HepG2 (cell line): ENCODE measurements at regions not wholly inside any gene's neighbourhood (a gene's known extent, or its start where the extent isn't known, plus 50 kb on each side); places are given as distances from the start of the nearest gene placed in this dataset.

Experiments
- ATAC-seq: fragments of 200-7000 bp; cut with Tn5 transposase; 3 replicates; pipeline ENCODE4 v1.9.1; 2020; ENCODE audit warnings: mild to moderate bottlenecking, moderate library complexity
- BruUV-seq: library from RNA; stranded (reverse); fragments of 400-500 nt; replicated peaks from 2 replicates; lab custom pipeline; 2021; lab: Mats Ljungman, UMichigan
- CTCF ChIA-PET: fragments of 300-600 bp; formaldehyde crosslinking; extraction: SDS; loops from one replicate; lab custom pipeline; 2021; ENCODE audit warnings: low total read pairs, inconsistent platforms, low intra/inter-chr PET ratio; lab: Yijun Ruan, JAX
- POLR2A ChIA-PET: fragments of 350-600 bp; sonication (Branson Sonifier 250); formaldehyde crosslinking; loops from one replicate; lab custom pipeline; 2020; ENCODE audit warnings: antibody characterized with exemption, inconsistent platforms; lab: Yijun Ruan, JAX
- DNase-seq: peaks from one replicate; pipeline ENCODE4 v3.0.0-alpha.2; 2015; ENCODE audit warnings: low spot score
- FAIRE-seq: peaks from 3 replicates; lab custom pipeline; 2011; peaks lifted over from hg19 to GRCh38; lab: Jason Lieb, UNC
- H2AFZ ChIP-seq: one replicate; pipeline ENCODE4 v1.6.1; 2011; ENCODE audit warnings: low read length, inconsistent platforms
- H3K27ac ChIP-seq: fragments of 300-600 bp; 3 replicates; pipeline ENCODE4 v1.8.0; 2011; ENCODE audit warnings: mixed run types, mild to moderate bottlenecking, mixed read lengths, low read length, inconsistent platforms; ENCODE audit not compliant: insufficient read depth; ENCODE audit errors: extremely low read length
- H3K27me3 ChIP-seq, 2 experiments: fragments of 200-600 bp in 1 of 2; 2 replicates in 1 of 2; 3 replicates in 1 of 2; pipeline versions ENCODE4 v1.6.0 to v1.8.0; 2011; ENCODE audit warnings: low read length in 2 of 2, mild to moderate bottlenecking in 2 of 2, moderate library complexity in 2 of 2, inconsistent platforms in 1 of 2; ENCODE audit not compliant: insufficient read depth in 2 of 2, control insufficient read depth in 1 of 2
- H3K36me3 ChIP-seq, 2 experiments: fragments of 200-600 bp in 1 of 2; replicated peaks in 1 of 2; 2 replicates in 1 of 2; 3 replicates in 1 of 2; pipeline versions ENCODE4 v1.5.1 to v1.8.0; 2011; ENCODE audit warnings: low read length in 2 of 2, inconsistent platforms in 1 of 2; ENCODE audit not compliant: insufficient read depth in 2 of 2, control insufficient read depth in 1 of 2
- H3K4me1 ChIP-seq: 2 replicates; pipeline ENCODE4 v1.5.1; 2012; ENCODE audit warnings: low read length, inconsistent platforms; ENCODE audit not compliant: insufficient read depth
- H3K4me2 ChIP-seq: 2 replicates; pipeline ENCODE4 v1.6.0; 2011; ENCODE audit warnings: low read depth, low read length, inconsistent platforms
- H3K4me3 ChIP-seq, 3 experiments: fragments of 200-600 bp in 1 of 3; sonication (generic), shearing (Covaris generic) in 1 of 3; replicated peaks in 1 of 3; 2 replicates each; pipeline ENCODE4 v1.5.1; 2011 to 2016; ENCODE audit warnings: low read length in 3 of 3, inconsistent platforms in 2 of 3, low read depth in 2 of 3, mild to moderate bottlenecking in 2 of 3, control low read depth in 1 of 3, mixed read lengths in 1 of 3; ENCODE audit not compliant: insufficient read depth in 1 of 3
- H3K79me2 ChIP-seq: one replicate; pipeline ENCODE4 v1.6.1; 2011; ENCODE audit warnings: low read length, inconsistent platforms; ENCODE audit not compliant: insufficient read depth
- H3K9ac ChIP-seq: 2 replicates; pipeline ENCODE4 v1.6.0; 2011; ENCODE audit warnings: mild to moderate bottlenecking, low read depth, low read length, inconsistent platforms; ENCODE audit not compliant: insufficient read depth
- H3K9me3 ChIP-seq: 2 replicates; pipeline ENCODE4 v1.5.1; 2012; ENCODE audit warnings: mild to moderate bottlenecking, low read length
- H4K20me1 ChIP-seq: 2 replicates; pipeline ENCODE4 v1.6.0; 2011; ENCODE audit warnings: inconsistent platforms, mild to moderate bottlenecking, low read length, moderate library complexity; ENCODE audit not compliant: insufficient read depth
- CBFB ChIP-seq: sonication (generic); formaldehyde crosslinking; IDR thresholded peaks from 2 replicates; pipeline ENCODE4 v1.4.0; 2020; ENCODE audit warnings: missing genetic modification reagents
- CHCHD3 ChIP-seq: sonication (generic); formaldehyde crosslinking; IDR thresholded peaks from 2 replicates; pipeline ENCODE4 v1.8.0; 2022; ENCODE audit warnings: mild to moderate bottlenecking, missing genetic modification reagents, moderate library complexity
- ELF4 ChIP-seq: sonication (generic); formaldehyde crosslinking; IDR thresholded peaks from 2 replicates; pipeline ENCODE4 v1.5.0; 2020; ENCODE audit warnings: missing genetic modification reagents, mild to moderate bottlenecking, moderate library complexity, borderline replicate concordance
- ESRRA ChIP-seq: sonication (generic); formaldehyde crosslinking; IDR thresholded peaks from 2 replicates; pipeline ENCODE4 v1.5.1; 2020; ENCODE audit warnings: mild to moderate bottlenecking, low read depth, missing genetic modification reagents
- KLF6 ChIP-seq: IDR thresholded peaks from 2 replicates; pipeline ENCODE4 v1.8.0; 2016; ENCODE audit warnings: missing biosample characterization, missing genetic modification reagents
- SRY ChIP-seq: sonication (generic); formaldehyde crosslinking; IDR thresholded peaks from 2 replicates; pipeline ENCODE4 v1.8.0; 2022; ENCODE audit warnings: mild to moderate bottlenecking, missing genetic modification reagents
- ZNF143 ChIP-seq: sonication (generic); formaldehyde crosslinking; IDR thresholded peaks from 2 replicates; pipeline ENCODE4 v1.4.0; 2020; ENCODE audit warnings: missing genetic modification reagents
- ZNF557 ChIP-seq: sonication (generic); formaldehyde crosslinking; IDR thresholded peaks from 2 replicates; pipeline ENCODE4 v1.4.0; 2020; ENCODE audit warnings: missing genetic modification reagents
- ZNF615 ChIP-seq: sonication (generic); formaldehyde crosslinking; IDR thresholded peaks from 2 replicates; pipeline ENCODE4 v1.5.0; 2020; ENCODE audit warnings: mild to moderate bottlenecking, missing genetic modification reagents, borderline replicate concordance
- ZNF616 ChIP-seq: sonication (generic); formaldehyde crosslinking; IDR thresholded peaks from 2 replicates; pipeline ENCODE4 v1.5.0; 2020; ENCODE audit warnings: low read depth, mild to moderate bottlenecking, missing genetic modification reagents
- ZNF704 ChIP-seq: sonication (generic); formaldehyde crosslinking; IDR thresholded peaks from 2 replicates; pipeline ENCODE4 v1.8.1; 2023; ENCODE audit warnings: mild to moderate bottlenecking, inconsistent platforms, moderate library complexity, missing genetic modification reagents, borderline replicate concordance
- ZNF724P ChIP-seq: sonication (generic); formaldehyde crosslinking; IDR thresholded peaks from 2 replicates; pipeline ENCODE4 v1.8.0; 2022; ENCODE audit warnings: missing genetic modification reagents, borderline replicate concordance
- ZNF75D ChIP-seq: sonication (generic); formaldehyde crosslinking; IDR thresholded peaks from 2 replicates; pipeline ENCODE4 v1.8.1; 2023; ENCODE audit warnings: missing genetic modification reagents, mild to moderate bottlenecking, borderline replicate concordance
- ZNF768 ChIP-seq: sonication (generic); formaldehyde crosslinking; IDR thresholded peaks from 2 replicates; pipeline ENCODE4 v1.4.0; 2020; ENCODE audit warnings: missing genetic modification reagents
- WGBS: methylation state at CpG from one replicate; pipeline ENCODE4 v1.1.6; 2017; ENCODE audit warnings: low lambda C conversion rate; 5-methylcytosine and 5-hydroxymethylcytosine counted together
- in situ Hi-C: cut with HindIII; loops from 2 replicates; pipeline ENCODE4 v1.10.0; 2017; ENCODE audit warnings: low pct_unique_long_range_greater_than_20kb; ENCODE audit not compliant: extremely low pct_ligation_motif_present
- intact Hi-C: fragments of 100-400 bp; cut with micrococcal nuclease; formaldehyde crosslinking; loops from one replicate; pipeline ENCODE4 v1.10.0; 2022; ENCODE audit not compliant: unreplicated experiment
- TF ChIP-seq, protein P1 (sequence below): sonication (generic); formaldehyde crosslinking; IDR thresholded peaks from 2 replicates; pipeline ENCODE4 v1.4.0; 2020; ENCODE audit warnings: missing genetic modification reagents

DNA sequence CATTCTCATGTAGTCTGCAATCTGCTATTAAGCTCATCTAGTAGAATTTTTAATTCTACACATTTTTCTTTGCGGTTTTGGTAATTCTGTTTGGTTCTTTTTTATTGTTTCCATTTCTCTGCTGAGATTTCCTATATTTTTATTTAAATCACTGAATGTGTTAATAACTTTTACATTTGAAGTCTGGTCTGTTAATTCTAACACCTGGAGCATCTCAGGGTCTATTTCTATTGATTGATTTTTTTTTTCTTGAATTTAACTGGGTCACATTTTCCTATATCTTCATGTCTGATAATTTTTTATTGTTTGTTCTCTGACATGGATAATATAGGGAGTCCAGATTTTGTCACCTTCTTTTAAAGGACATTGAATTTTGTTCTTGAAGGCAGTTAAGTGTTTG, 163.5 kb downstream of the OPA1 start:
- ChIA-PET CTCF (no interaction called here), POLR2A (no interaction called here)
- DNase-seq (no peak), ATAC-seq (no peak), FAIRE-seq (no peak)
- no peak overlapping the region for H2AFZ ChIP-seq
- BruUV-seq: no TSS peak
- H3K27me3 ChIP-seq: no peaks in the 10 kb centered on the region
- H3K79me2 ChIP-seq: no peaks in the 10 kb centered on the region
- peaks cover 8% of the 10 kb centered on the region for H3K4me1 ChIP-seq
- in situ Hi-C loops: no loop called here
- no peak overlapping the region for H3K4me3 ChIP-seq
- intact Hi-C loops: no loop called here
- 29% methylated on average over 1 of the region's 1 CpG for WGBS
- no peak overlapping the region for H3K27ac ChIP-seq
- no peaks in the 10 kb centered on the region for H3K36me3 ChIP-seq
- H4K20me1 ChIP-seq: no peaks in the 10 kb centered on the region
- TF ChIP-seq ZNF616 (CRISPR knock-in tag): no peak
- no peak for TF ChIP-seq ZNF557 (CRISPR knock-in tag)
- H3K4me2 ChIP-seq: no peak overlapping the region
- peaks cover 8% of the 10 kb centered on the region; the same call in 1 of the 2 replicates for H3K9me3 ChIP-seq
- H3K9ac ChIP-seq: no peak overlapping the region

GRCh38 chr3:193757457-193757856, 164.4 kb downstream of the OPA1 start:
- intact Hi-C loops: no loop called here
- peaks cover 8% of the 10 kb centered on the region for H3K4me1 ChIP-seq
- H3K36me3 ChIP-seq: no peaks in the 10 kb centered on the region
- no TSS peak for BruUV-seq
- ChIA-PET POLR2A (no interaction called here), CTCF (no interaction called here)
- no peak overlapping the region for H3K4me2 ChIP-seq
- H4K20me1 ChIP-seq: no peaks in the 10 kb centered on the region
- no peak overlapping the region for H3K4me3 ChIP-seq
- WGBS: 9% methylated on average over 2 of the region's 2 CpGs
- in situ Hi-C loops: no loop called here
- no peaks in the 10 kb centered on the region for H3K79me2 ChIP-seq
- ATAC-seq (no peak), DNase-seq (no peak), FAIRE-seq (no peak)
- peaks cover 8% of the 10 kb centered on the region; the same call in 1 of the 2 replicates for H3K9me3 ChIP-seq
- no peak overlapping the region for H3K9ac ChIP-seq
- H3K27me3 ChIP-seq: no peaks in the 10 kb centered on the region
- H2AFZ ChIP-seq: no peak overlapping the region
- H3K27ac ChIP-seq: no peak overlapping the region
- TF ChIP-seq ZNF768 (CRISPR knock-in tag) (no peak), SRY (no peak), CBFB (CRISPR knock-in tag) (no peak), ESRRA (CRISPR knock-in tag) (no peak), KLF6 (CRISPR knock-in tag) (no peak), ZNF143 (CRISPR knock-in tag) (no peak), ZNF724P (CRISPR knock-in tag) (no peak), ZNF75D (CRISPR knock-in tag) (no peak), CHCHD3 (CRISPR knock-in tag) (no peak), ZNF615 (no peak), ZNF704 (CRISPR knock-in tag) (no peak), ELF4 (CRISPR knock-in tag) (no peak)
- TF ChIP-seq, protein P1, sequence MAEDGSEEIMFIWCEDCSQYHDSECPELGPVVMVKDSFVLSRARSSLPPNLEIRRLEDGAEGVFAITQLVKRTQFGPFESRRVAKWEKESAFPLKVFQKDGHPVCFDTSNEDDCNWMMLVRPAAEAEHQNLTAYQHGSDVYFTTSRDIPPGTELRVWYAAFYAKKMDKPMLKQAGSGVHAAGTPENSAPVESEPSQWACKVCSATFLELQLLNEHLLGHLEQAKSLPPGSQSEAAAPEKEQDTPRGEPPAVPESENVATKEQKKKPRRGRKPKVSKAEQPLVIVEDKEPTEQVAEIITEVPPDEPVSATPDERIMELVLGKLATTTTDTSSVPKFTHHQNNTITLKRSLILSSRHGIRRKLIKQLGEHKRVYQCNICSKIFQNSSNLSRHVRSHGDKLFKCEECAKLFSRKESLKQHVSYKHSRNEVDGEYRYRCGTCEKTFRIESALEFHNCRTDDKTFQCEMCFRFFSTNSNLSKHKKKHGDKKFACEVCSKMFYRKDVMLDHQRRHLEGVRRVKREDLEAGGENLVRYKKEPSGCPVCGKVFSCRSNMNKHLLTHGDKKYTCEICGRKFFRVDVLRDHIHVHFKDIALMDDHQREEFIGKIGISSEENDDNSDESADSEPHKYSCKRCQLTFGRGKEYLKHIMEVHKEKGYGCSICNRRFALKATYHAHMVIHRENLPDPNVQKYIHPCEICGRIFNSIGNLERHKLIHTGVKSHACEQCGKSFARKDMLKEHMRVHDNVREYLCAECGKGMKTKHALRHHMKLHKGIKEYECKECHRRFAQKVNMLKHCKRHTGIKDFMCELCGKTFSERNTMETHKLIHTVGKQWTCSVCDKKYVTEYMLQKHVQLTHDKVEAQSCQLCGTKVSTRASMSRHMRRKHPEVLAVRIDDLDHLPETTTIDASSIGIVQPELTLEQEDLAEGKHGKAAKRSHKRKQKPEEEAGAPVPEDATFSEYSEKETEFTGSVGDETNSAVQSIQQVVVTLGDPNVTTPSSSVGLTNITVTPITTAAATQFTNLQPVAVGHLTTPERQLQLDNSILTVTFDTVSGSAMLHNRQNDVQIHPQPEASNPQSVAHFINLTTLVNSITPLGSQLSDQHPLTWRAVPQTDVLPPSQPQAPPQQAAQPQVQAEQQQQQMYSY (CRISPR knock-in tag): no peak
